ENCODE measurements at regions not wholly inside any gene's neighbourhood (a gene's known extent, or its start where the extent isn't known, plus 50 kb on each side); places are given as distances from the start of the nearest gene placed in this dataset.

DNA sequence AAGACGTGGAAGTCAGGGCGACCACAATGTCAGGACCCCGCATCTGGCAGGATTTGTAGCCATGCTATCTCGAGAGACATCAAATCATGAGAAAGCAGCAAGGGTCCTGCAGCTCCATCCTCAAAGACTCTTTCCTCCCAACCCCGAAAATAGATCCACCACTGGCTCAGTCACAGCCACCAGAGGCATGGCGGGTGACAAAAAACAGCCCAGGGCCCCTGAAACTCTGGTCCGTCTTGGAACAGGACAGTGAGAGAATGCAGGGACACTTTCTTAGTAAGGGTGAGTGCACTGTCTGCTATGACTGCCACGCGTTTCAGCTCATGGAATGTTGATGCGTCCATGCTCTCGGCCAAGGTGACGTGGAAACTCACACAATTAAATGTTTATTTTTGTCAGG is 220.9 kb downstream of the IRX2 start:
- peak; percentile 27 for DNase-seq

DNA sequence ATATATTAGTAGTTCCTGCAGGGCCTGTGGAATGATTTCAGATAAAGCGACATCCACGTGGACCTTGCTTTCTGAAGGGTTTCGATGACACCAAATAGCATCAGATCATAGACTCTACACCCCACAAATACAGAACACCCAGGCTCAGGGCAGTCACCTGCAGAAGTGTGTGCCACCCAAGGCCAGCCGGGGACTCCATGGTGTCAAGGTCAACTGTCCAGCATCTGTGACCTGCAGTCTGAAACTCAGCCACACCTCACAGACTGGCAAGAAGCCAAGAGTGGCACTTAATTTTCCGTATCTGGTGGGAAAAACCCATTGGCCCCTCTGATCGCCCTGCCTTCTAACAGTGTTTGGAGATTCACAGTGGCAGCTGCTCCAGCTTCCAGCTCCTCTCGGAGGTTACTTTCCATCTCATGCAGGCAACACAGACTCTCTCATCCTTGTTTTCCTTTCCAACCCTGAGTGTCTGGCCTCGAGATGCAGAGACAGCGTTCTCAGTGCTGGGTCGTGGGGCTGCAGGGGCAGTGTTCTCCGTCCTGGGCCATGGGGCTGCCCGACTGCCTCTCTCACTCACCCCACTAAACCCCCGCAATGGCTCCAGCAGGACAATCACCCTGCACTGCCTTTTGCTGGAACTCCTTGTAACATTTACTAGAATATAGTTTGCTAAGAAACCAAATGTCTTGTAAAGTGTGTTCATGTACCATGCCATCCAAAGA is 221.9 kb downstream of the IRX2 start:
- DNase-seq, result no peak

DNA sequence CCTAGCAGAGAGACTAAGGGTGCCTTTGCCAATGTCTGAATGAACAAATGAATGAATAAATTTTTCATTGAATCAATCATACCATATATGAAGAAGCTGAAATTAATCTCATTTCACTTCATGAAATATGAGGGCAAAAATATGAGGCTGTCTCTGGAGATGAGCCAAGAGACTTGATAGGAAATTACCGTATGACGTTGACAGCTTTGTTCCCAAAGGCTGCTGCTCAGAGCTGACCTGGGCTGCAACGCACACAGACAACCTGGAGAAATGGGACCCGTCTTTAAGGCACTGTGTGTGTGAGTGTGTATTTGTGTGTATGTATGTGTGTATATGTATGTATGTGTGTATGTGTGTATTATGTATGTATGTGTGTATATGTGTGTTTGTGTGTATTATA is 226.1 kb downstream of the IRX2 start:
- DNase-seq, result no peak

DNA sequence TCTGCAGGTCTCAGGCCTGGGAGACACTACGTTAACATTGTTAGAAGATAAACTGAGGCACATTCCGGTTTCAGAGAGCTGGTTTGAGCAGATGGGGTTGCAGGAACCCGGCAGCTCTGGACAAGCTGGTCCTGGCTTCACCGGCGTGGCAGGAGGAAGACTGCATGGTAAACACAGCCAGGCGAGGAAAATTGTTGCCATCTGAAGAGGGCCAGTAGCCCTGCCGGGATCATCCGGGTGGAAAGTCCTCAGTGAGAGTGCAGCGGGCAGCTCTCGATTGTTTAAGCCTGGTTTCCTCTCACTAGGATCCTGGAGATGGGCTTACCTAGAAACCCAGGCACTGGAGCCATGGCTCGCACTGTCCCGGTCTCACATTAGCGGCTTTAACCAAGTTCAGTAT is 226.9 kb downstream of the IRX2 start:
- DNase-seq, result no peak

DNA sequence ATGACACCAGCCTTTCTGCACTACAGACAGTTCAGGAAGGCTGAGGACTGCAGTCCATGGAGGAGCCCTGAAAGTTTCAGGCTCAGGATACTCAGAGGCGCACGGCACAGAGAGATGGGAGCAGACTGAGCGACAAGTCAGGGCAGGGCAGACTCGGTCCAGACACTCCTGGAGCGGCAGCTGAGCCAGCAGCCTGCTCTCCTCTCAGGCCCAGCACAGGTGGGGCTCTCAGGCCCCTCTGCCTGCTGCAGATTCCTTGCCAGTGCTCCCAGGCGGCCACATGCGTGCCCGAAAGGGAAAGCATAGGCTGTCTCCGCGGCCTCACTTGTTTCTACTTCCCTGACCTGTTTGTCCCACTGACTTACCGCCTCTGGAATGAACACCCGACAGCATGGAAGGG is 228.3 kb downstream of the IRX2 start:
- no peak for DNase-seq

DNA sequence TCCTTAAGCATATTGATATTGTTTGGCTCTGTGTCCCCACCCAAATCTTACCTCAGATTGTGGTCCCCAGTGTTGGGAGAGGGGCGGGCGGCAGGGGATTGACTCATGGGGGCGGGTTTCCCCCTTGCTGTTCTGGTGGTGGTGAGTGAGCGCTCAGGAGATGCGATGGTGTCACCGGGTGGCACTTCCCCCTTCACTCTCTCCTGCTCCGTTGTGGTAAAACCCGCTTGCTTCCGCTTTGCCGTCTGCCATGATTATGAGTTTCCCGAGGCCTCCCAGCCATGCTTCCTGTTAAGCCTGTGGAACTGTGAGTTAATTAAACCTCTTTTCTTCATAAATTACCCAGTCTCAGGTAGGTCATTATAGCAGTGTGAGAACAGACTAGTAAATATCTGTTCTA is 229.1 kb downstream of the IRX2 start:
- DNase-seq, result no peak

DNA sequence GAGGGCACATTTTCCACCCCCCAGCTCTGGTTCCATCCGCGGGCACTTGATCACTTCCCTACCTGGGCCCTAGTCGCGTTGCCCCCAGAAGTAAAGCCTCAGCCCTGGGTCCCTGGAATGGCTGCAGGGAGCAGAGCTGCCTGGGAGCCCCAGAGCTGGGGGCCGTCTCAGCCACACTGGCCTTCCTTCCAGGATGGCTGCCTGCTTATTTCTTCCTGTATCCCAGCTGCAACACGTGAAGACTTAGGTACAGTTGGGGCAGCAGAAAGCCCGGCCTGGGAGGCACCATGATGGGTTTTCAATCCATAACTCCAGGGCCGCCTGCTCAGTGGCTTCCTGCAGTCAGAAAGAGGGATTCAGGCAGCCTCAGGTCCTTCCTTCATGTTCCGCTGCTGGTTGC is 232.3 kb downstream of the IRX2 start:
- no peak for DNase-seq

DNA sequence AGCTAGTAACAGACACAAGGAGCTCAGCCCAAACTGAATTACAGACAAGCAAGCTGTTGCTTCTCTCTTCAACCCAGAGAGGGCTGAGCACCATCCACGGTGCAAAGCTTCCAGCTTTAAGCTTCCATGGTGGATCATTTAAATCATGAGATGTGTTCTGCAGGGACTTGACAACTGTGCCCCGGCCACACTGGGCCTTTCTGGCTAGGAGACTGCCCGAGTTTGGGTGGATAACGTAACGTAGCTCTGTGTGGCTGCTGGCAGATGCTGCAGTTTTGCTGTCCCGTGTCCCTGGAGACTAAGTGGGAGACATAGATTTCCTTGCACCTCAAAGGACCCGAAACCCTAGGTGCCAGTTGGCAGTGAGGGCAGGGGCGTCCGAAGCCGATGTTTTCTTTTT is 234.0 kb downstream of the IRX2 start:
- DNase-seq, result no peak

DNA sequence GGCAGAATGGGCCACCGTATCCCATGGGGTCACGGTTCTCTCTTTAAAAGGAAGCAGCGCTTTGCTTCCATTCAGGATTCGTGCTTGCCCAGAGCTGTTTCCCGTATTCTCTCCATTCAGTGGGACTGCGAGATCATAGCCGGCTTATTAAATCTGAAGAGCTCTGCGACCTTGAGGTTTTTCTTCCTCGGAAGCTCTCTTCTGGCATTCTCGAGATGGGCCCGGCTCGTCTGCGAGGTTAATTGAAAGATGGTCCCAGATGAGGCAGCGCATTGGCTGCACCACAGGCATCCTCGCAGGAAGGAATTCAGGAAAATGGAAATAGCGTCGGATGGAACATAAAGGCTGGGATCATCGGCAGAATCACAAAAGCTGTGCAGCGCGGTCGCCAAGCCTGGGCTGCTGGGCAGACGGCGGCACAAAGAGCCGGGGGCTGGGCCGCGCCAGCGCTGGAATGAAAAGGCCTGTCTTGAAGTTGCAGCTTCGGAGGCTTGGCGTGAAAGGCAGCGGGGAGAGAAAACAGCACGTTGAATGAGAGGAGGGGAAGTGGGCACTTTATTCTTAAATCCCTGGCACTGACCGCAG is 236.2 kb downstream of the IRX2 start:
- no peak for DNase-seq

DNA sequence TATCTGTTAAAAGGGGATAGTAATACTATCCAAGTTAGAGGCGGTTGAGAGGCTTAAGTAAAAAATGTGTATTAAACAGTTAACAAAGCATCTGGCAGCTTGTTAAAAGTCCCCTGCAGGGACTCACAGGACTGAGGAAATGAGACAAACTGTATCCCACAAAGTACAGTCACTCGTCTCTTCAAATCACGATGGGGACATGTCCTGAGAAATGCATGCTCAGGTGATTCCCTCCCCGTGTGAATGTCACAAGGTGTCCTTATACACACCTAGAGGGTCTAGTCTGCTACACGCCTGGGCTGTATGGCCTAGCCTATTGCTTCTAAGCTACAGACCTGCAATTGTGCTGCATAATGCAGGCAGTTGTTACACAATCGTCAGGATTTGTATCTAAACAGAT is 237.0 kb downstream of the IRX2 start:
- no peak for DNase-seq

DNA sequence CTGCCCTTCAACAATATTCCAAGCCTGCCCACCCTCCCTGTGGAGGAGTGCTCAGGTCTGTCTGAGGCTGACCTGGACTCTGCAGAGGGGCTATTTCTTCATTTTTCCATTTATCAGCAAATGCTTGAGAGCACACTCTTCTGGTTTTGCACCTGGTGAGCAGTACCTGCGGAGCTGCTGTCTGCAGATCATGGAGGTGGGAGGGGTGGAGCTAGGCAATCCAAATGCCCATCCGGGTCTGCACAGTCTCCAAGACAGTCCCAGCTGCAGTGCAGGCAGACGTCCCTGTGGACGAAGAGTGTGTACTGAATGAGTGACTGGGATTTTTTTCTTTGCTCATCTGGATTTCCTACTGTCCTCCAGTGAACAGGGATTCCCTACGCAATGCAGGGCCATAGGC is 239.8 kb downstream of the IRX2 start:
- no peak for DNase-seq

DNA sequence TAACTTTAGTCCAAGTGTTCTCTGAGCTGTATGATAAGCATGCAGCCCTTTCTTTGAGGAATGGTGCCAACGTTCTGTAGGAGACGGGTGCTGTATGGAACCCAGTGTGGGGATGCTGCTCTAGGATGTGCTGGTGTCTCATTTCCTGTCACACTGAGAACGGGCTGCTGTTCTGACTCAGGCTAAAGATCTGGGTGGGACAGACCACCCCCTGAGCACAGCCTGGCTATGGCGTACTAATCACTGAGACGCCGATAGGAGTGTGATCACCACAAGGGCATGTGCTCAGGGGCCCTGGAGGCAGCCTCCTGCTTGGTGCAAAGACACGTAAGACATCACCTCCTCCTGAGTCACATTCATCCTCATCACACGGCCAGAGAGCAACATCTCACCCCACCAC is 240.4 kb downstream of the IRX2 start:
- no peak for DNase-seq

DNA sequence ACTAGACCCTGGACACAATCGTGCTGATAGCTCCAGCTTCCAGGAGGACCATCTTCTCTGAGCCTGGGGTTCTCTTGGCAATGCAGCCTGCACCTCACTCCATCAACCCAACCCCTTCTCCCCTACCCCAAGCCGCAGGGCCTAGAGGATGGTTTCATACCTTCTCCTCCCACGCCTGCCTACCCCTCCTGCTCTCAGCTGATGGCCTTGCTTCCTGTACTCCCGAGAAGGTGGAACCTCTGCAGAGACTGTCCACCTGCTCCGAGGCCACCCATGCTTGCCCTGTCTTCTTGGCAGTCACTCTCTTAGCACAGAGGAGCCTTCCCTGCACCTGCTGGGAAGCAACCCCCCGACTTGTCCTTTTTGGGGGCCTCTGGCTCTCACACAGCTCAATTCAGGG is 241.9 kb downstream of the IRX2 start:
- no peak for DNase-seq

DNA sequence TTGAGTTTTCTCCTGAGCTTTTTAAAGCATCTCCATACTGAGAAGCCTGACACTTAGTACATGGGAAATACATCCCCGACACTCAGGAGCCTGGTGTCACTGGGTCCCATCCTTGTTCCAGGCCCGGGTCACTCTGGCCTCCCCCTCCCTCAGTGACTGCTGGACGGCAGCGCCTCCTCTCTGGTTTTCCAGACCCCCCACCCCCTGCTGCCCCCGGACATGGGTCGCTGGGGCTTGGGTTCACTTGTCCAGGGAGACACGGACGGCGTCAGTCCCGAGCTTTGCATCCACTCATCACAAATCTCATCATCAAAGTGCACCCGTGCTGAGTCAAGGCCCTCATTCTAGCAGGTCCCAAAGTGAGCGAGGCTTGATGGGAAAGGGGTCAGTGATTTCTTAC is 243.0 kb downstream of the IRX2 start:
- DNase-seq, result no peak

DNA sequence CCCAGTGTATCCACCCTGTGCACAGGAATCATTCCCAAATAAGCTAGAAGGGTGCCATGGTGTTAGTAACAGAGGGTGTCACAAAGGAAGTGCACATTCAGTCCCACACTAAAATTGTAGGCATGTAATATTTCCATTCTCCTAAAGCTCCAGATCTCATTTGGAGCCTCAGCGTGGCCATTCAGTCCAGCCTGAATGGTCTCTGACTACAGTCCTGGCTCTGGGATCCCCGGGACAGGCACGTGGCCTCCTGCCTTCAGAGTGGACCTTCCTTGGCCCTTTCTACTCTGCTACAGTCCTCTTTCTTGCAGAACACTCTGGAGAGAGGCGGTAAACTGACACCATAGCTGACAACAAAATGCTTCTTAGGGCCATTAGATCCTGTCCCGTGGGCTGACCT is 243.9 kb downstream of the IRX2 start:
- no peak for DNase-seq

DNA sequence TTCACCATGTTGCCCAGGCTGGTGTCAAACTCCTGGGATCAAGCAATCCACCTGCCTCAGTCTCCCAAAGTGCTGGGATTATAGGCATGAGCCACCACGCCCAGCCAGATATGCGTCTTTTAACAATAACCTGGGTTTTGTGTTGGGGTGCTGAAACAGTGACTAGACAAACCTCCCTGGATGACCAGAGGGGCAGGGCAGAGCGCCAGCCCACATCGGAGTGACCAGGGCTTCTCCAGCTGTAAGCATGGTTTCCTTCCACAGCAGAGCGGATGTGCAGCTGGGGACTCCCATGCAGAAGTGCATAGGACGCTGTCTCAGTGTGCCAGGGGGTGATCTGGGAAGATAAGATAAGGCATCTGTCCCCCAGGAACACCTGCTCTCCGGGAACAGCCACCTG is 244.9 kb downstream of the IRX2 start:
- DNase-seq, result no peak

DNA sequence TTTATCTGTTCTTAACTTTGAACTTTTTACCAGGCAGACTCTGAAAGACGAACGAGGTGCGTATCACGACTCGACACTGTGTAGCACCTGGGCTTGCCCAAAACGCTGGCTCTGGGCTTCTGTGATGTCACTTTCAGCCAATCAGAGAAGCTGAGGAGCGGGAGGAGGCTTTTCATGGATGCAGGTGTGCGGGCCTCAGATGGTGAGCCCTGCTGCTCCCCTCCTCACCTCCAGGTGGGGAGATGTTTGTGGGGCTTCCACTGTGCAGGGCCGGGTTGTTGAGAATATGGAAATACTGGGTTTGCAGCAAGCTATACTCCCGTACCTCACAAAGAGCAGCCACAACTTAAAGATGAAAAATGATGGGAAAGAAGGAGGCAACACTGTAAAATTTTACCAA is 246.3 kb downstream of the IRX2 start:
- DNase-seq, result no peak

DNA sequence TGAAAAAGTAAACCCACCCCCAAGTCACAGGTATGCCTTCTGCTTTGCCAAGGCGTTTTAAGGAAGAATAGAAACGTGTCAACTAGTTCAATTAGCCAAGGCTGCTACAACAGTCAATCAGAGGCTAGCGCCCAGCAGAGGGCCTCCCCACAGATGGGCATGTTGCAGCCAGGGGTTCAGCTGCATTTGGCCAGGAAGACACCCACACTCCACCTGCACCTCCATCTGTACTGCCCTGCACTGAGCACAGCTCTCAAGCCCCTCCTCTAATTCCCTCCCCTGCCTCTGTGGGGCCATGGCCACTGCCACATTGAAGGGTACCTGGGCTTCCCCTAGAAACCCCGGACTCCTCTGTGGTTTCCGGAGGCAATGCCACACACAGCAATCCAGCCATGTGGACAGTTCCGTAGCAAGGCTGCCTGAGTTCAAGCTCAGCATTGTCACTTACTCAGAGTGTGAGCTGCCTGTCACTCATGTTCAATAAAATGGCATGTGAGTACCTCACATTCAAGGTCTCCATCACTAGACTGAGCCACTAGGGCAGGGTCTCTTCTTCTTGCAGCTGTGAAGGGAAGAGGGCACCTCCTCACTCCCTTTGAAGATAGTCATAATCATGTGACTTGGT is 248.4 kb downstream of the IRX2 start:
- no peak for DNase-seq

DNA sequence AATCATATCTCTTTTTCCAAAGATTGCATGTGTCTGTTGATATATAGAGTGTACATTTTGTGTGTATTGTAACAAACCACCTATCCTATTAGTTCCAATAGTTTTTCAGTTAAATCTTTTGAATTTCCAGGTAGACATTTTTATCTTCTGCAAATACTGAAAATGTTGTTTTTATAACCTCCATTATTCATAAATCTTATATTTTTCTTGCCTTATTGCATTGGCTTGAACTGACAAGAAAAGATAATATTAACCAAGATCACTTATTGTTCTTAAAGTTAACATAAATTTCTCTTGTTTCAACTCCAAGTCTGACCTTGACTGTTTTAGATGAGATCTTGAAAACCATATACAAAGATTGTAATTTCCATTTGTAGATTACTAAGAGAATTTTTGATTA is 251.6 kb downstream of the IRX2 start:
- no peak for DNase-seq

DNA sequence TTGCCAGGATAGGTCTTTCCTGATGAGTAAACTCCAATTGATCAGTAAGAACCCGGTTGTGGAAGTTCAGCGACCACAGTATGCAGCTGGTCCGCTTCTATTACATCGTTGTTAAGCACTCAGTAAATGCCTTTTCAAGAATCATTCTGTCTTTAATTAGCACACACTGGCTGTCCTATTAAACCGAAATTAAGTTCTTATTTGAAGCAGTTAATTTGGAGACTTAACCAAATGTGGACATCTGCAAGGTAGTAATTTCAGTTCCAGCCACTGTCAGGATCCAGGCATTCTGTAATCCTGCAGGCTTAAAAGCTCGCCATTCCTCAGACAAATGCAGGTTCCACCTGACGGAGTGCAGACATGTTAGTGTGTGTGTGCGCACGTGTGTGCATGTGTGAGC is 254.6 kb downstream of the IRX2 start:
- no peak for DNase-seq

DNA sequence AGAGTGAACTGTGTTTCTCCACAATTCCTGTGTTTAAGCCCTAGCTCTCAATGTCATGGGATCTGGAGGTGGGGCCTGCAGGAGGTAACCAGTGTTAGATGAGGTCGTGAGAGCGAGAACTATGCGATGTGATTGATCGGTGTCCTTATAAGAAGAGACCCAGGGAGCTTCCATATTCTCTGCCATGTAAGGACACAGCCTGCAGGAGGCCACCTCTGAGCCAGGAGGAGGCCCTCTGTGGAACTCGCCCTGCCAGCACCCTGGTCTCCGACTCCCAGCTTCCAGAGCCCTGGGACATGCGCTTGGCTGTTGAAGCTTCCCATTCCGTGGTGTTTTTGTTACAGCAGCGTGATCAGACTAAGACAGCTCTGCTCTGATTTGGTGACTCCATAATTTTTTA is 255.4 kb downstream of the IRX2 start:
- DNase-seq, result no peak

DNA sequence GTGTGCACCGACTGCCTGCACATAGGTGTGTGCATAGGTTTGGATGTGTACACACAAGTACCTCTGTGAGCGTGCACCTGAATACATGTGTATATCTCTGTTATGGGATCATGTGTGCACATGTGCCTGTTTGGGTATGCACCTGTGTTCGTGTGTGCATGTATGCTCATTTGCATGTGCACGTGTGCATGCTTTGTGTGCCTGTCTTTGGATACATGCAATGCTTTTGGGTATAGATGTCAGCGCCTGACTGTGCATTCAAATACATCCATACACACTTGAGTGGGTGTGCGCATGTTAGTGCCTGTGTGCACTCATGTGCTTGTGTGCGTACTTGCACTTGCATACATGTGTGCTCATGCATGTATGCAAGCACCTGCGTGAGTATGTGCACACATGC is 258.1 kb downstream of the IRX2 start:
- no peak for DNase-seq

DNA sequence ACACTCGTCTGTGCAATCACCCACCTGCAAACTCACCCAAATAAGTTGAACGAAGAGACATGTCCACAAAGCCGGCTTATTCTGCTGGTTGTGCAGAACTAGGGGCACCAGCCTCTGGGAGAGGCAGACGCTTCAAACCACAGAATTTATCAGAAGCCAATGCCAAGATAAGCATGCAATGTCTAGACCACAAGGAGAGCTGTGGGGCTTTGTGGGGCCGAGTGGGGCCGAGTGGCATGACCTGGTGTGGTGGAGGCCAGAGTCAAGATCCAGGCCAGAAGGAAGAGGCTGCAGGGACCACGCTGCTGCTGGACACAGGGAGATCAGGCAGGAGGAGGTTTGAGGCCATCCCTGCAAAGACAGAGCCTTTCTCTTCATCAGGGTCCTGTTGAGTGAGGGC is 259.0 kb downstream of the IRX2 start:
- DNase-seq, result no peak

DNA sequence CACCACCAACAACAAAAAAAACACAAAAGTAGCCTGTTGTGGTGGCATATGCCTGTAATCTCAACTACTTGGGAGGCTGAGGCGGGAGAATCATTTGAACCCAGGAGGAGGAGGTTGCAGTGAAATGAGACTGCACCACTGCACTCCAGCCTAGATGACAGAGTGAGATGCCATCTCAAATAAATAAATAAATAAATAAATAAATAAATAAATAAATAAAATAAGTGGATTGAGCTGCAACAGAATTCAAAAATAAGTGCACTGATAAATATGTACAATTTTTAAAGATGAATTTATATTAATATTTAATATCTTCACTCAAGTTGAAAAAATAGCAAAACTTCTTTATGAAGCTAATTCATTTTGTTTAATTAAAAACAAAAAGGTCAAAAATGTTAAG is 259.6 kb downstream of the IRX2 start:
- no peak for DNase-seq

DNA sequence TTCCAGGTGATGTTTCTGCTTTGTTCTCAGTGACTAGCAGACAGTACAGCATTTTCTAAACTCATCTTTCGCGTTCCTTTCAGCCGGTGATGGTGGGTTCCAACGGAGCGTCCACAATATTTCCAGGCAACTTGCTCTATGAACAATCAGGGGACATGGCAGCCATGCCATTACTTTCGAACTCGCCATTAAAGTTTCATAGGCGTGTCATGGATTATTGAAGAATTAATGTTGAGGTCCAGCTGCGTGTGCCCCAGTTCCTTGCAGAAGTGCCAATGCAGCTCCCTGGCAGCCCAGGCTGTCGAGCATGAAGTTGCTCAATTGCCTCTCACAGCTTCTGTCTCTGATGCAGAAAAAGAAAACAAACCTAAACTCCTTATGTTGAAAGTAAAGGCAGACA is 262.2 kb downstream of the IRX2 start:
- no peak for DNase-seq
